ENCODE measurements at regions not wholly inside any gene's neighbourhood (a gene's known extent, or its start where the extent isn't known, plus 50 kb on each side); places are given as distances from the start of the nearest gene placed in this dataset.
"Not testable (repeated sequence)": the region's sequence is repeated elsewhere in the genome, so short reads cannot be mapped to it uniquely, and the experiment has no call there.

DNA sequence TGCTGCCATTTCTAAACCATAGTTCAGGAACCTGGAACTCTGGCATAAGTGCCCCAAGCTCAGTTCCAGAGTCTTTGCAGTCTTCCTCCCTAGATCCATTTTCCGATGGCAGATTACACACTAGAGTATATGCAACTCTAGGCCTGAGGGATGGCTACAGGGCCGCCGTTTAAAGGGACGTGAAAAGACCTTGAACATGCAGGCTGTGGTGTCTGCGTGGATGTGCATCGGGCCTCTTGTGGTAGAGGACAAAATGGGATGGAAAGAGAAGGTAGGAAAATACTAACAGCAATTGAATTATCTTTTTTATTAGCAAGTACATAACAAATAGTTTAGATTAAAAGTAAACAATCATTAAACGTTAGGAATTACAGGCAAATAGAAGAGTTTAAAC lies 588.9 kb downstream of the RFPL4B start:
- Histone ChIP-seq H3K9me3 (no peaks in the 10 kb centered on the region), H3K4me2 (no peak overlapping the region), H3K4me1 (no peaks in the 10 kb centered on the region), H3K27ac (no peak overlapping the region), H3K4me3 (no peak overlapping the region)
- no peak for TF ChIP-seq CHD2 (IDR thresholded peaks at IDR 0.05; ENCODE audit: low read length, partially characterized antibody)
- TF ChIP-seq EHMT2 (IDR thresholded peaks at IDR 0.05; ENCODE audit: low read depth), result no peak
- no peak for TF ChIP-seq ESRRA (IDR thresholded peaks at IDR 0.05; ENCODE audit: borderline replicate concordance, low read length)
- TF ChIP-seq ZSCAN20 (CRISPR knock-in tag; IDR thresholded peaks at IDR 0.05), result no peak
- TF ChIP-seq, protein P1, sequence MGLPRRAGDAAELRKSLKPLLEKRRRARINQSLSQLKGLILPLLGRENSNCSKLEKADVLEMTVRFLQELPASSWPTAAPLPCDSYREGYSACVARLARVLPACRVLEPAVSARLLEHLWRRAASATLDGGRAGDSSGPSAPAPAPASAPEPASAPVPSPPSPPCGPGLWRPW (IDR thresholded peaks at IDR 0.05), result no peak
- TF ChIP-seq CBX8 (IDR thresholded peaks at IDR 0.05), result no peak
- no peak for TF ChIP-seq HOXB13 (CRISPR knock-in tag; IDR thresholded peaks at IDR 0.05; ENCODE audit: low read depth)
- TF ChIP-seq, protein P2, sequence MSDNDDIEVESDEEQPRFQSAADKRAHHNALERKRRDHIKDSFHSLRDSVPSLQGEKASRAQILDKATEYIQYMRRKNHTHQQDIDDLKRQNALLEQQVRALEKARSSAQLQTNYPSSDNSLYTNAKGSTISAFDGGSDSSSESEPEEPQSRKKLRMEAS (IDR thresholded peaks at IDR 0.05), result no peak
- TF ChIP-seq SMC3 (IDR thresholded peaks at IDR 0.05), result no peak
- TF ChIP-seq RAD21 (conservative IDR thresholded peaks at IDR 0.05 in 1 of 2, IDR thresholded peaks at IDR 0.05 in 1 of 2), result no peak
- TF ChIP-seq, protein P3, sequence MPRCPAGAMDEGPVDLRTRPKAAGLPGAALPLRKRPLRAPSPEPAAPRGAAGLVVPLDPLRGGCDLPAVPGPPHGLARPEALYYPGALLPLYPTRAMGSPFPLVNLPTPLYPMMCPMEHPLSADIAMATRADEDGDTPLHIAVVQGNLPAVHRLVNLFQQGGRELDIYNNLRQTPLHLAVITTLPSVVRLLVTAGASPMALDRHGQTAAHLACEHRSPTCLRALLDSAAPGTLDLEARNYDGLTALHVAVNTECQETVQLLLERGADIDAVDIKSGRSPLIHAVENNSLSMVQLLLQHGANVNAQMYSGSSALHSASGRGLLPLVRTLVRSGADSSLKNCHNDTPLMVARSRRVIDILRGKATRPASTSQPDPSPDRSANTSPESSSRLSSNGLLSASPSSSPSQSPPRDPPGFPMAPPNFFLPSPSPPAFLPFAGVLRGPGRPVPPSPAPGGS (IDR thresholded peaks at IDR 0.05), result no peak
- TF ChIP-seq, protein P4, sequence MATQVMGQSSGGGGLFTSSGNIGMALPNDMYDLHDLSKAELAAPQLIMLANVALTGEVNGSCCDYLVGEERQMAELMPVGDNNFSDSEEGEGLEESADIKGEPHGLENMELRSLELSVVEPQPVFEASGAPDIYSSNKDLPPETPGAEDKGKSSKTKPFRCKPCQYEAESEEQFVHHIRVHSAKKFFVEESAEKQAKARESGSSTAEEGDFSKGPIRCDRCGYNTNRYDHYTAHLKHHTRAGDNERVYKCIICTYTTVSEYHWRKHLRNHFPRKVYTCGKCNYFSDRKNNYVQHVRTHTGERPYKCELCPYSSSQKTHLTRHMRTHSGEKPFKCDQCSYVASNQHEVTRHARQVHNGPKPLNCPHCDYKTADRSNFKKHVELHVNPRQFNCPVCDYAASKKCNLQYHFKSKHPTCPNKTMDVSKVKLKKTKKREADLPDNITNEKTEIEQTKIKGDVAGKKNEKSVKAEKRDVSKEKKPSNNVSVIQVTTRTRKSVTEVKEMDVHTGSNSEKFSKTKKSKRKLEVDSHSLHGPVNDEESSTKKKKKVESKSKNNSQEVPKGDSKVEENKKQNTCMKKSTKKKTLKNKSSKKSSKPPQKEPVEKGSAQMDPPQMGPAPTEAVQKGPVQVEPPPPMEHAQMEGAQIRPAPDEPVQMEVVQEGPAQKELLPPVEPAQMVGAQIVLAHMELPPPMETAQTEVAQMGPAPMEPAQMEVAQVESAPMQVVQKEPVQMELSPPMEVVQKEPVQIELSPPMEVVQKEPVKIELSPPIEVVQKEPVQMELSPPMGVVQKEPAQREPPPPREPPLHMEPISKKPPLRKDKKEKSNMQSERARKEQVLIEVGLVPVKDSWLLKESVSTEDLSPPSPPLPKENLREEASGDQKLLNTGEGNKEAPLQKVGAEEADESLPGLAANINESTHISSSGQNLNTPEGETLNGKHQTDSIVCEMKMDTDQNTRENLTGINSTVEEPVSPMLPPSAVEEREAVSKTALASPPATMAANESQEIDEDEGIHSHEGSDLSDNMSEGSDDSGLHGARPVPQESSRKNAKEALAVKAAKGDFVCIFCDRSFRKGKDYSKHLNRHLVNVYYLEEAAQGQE (IDR thresholded peaks at IDR 0.05), result no peak
- TF ChIP-seq, protein P5, sequence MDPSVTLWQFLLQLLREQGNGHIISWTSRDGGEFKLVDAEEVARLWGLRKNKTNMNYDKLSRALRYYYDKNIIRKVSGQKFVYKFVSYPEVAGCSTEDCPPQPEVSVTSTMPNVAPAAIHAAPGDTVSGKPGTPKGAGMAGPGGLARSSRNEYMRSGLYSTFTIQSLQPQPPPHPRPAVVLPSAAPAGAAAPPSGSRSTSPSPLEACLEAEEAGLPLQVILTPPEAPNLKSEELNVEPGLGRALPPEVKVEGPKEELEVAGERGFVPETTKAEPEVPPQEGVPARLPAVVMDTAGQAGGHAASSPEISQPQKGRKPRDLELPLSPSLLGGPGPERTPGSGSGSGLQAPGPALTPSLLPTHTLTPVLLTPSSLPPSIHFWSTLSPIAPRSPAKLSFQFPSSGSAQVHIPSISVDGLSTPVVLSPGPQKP (IDR thresholded peaks at IDR 0.05; ENCODE audit: low read depth, low read length), result no peak
- no peak for TF ChIP-seq EHF (CRISPR knock-in tag; IDR thresholded peaks at IDR 0.05)
- TF ChIP-seq ZC3H11A (IDR thresholded peaks at IDR 0.05), result no peak
- TF ChIP-seq RNF2 (IDR thresholded peaks at IDR 0.05; ENCODE audit: borderline replicate concordance, low read depth), result no peak
- no peak for TF ChIP-seq GATA3 (IDR thresholded peaks at IDR 0.05; ENCODE audit: borderline replicate concordance)
- TF ChIP-seq ZNF302 (CRISPR knock-in tag; IDR thresholded peaks at IDR 0.05), result no peak
- ATAC-seq, result no peak
- ChIA-PET POLR2A (no interaction called here), CTCF (interaction anchor here (0.6 kb wide), 1 partner anchor 157 kb away, joined by 3 read pairs; no protein-coding TSS in a partner anchor)
- WGBS (ENCODE audit: missing lambda C conversion rate), result 80% methylated on average over 7 of the region's 7 CpGs
- FAIRE-seq, result no peak
- DNase-seq (ENCODE audit: low read depth in 1 of 2, low spot score in 1 of 2), result no peak

DNA sequence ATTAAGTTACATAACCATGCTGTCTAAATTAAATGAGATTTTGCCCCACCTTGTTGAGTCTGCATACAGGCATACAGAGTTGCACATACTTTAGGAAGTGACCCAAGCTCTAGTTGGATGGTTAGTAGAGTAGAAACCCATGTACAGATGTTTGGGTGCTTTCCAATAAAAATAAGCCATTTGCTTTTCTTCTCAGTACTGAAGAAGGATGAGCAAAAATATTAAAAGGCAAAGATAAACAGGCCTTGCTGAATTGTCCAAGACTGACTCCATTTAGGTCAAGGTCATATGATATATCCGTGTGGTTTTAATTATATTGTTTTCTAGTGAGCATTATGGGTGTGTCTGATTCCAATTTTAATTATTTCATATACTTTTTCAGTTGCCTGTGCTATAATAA lies 589.4 kb downstream of the RFPL4B start:
- Histone ChIP-seq H3K4me3 (no peak overlapping the region), H3K4me2 (no peak overlapping the region), H3K4me1 (no peaks in the 10 kb centered on the region), H3K9me3 (no peaks in the 10 kb centered on the region), H3K27ac (no peak overlapping the region)
- ChIA-PET CTCF (no interaction called here), POLR2A (no interaction called here)
- ATAC-seq (no peak), DNase-seq (ENCODE audit: low read depth in 1 of 2, low spot score in 1 of 2) (no peak), FAIRE-seq (no peak)
- TF ChIP-seq, protein P6, sequence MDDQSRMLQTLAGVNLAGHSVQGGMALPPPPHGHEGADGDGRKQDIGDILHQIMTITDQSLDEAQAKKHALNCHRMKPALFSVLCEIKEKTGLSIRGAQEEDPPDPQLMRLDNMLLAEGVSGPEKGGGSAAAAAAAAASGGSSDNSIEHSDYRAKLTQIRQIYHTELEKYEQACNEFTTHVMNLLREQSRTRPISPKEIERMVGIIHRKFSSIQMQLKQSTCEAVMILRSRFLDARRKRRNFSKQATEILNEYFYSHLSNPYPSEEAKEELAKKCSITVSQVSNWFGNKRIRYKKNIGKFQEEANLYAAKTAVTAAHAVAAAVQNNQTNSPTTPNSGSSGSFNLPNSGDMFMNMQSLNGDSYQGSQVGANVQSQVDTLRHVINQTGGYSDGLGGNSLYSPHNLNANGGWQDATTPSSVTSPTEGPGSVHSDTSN (IDR thresholded peaks at IDR 0.05), result no peak
- TF ChIP-seq BHLHE40 (IDR thresholded peaks at IDR 0.05; ENCODE audit: low read depth, low read length) (no peak), CHD2 (IDR thresholded peaks at IDR 0.05; ENCODE audit: low read length, partially characterized antibody) (no peak)
- 27% methylated on average over 1 of the region's 1 CpG for WGBS (ENCODE audit: missing lambda C conversion rate)

DNA sequence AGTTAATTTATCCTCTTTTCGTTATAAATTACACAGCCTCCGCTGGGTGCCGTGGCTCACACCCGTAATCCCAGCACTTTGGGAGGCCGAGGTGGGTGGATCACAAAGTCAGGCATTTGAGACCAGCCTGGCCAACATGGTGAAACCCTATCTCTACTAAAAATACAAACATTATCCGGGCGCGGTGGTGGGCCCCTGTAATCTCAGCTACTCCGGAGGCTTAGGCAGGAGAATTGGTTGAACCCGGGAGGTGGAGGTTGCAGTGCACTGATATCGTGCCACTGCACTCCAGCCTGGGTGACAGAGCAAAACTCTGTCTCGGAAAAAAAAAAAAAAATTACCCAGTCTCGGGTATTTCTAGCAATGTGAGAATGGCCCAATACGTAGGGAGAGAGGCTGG lies 590.6 kb downstream of the RFPL4B start:
- POLR2A ChIA-PET; DNase-seq (ENCODE audit: low read depth in 1 of 2, low spot score in 1 of 2); ATAC-seq; H3K9me3 ChIP-seq; H3K4me3 ChIP-seq; FAIRE-seq; CTCF ChIA-PET; H3K4me2 ChIP-seq; H3K4me1 ChIP-seq; H3K27ac ChIP-seq: not testable (repeated sequence)
- 89% methylated on average over 13 of the region's 14 CpGs for WGBS (ENCODE audit: missing lambda C conversion rate)

Data from A549 (cell line).